Omental fat pad (tissue), 3 donors: ENCODE measurements at regions not wholly inside any gene's neighbourhood (a gene's known extent, or its start where the extent isn't known, plus 50 kb on each side); places are given as distances from the start of the nearest gene placed in this dataset.

ENCODE experiments used
- ATAC-seq: fragments of 150-250 bp; one replicate; pipeline ENCODE4 v1.9.1; 2016; ENCODE audit warnings: mild to moderate bottlenecking, moderate library complexity; ENCODE audit not compliant: low FRiP score
- DNase-seq: peaks from one replicate; pipeline ENCODE4 v3.0.0-alpha.2; 2019; ENCODE audit warnings: low spot score
- CTCF ChIP-seq, 3 donors: fragments of 450-650 bp; IDR thresholded peaks; one replicate each; pipeline ENCODE4 v1.5.1; 2016 to 2017; ENCODE audit warnings: antibody characterized with exemption in 3 of 3, mild to moderate bottlenecking in 3 of 3, moderate library complexity in 2 of 3

DNA sequence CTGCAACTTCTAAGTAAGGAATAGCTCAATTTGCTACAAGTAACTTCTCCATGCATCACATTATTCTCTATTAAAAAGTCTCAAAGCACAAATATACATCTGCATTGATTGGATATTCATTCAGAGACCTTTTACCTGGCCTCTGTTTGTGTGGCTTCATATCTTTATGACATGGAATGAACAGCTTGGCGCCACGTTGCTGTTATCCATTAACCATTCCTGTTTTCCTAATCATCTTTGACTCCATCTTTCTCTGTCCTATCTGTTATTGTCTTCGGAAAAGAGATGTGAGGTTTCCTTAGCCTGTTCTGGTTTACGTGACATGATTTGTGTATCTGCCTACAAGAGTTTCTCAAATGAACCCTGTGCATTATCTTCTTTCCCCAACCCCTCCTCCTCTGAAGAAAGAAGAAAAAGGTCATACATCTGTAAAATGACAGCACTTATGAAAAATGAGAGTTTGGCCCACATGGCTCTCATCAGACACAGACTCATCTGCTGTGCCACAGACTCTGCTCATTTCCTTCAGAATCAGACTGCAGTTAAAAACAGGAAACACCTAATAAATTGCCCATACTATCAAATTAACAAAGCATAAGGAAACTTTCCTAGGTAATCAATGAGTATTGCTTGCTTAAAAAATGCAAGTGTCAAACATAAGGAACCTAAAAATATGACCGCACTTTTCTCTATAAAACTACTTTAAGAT, 347.6 kb upstream of the FAM241A start:
- ATAC-seq (no peak), DNase-seq (no peak)
- TF ChIP-seq CTCF (IDR thresholded peaks at IDR 0.05) = no peak

DNA sequence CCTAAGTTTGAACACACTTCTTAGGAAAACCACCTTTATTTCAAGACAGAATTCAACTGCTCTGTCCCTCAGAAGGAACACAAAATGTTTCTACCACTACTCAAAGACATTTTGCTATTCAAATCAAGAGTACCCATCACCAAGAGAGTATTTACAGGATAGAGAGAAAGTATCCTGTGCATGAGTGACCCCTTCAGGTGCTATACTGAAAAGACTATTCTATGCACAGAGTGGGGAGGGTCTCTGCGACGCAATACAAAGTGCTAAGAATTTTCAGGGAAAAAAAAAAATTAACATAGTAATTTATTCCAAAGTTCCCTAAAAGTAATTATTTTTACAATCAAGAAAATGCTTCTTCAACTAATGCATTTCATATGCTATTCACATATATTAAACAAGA, 346.4 kb upstream of the FAM241A start:
- no peak for TF ChIP-seq CTCF (IDR thresholded peaks at IDR 0.05)
- ATAC-seq (no peak), DNase-seq (no peak)

DNA sequence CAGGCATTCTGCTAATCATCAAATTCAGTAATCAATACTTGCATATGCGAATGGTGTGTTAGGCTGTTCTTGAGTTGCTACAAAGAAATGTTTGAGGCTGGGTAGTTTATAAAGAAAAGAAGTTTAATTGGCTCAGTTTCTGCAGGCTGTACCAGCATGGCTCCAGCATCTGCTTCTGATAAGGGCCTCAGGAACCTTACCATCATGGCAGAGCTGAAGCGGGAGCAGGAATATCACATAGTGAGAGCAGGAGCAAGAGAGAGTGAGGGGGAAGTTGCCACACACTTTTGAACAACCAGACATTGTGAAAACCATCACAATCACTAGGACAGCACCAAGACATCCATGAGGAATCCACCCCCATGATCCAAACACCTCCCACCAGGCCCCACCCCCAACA, 344.7 kb upstream of the FAM241A start:
- ATAC-seq = no peak
- no peak for DNase-seq
- TF ChIP-seq CTCF (IDR thresholded peaks at IDR 0.05) = no peak

DNA sequence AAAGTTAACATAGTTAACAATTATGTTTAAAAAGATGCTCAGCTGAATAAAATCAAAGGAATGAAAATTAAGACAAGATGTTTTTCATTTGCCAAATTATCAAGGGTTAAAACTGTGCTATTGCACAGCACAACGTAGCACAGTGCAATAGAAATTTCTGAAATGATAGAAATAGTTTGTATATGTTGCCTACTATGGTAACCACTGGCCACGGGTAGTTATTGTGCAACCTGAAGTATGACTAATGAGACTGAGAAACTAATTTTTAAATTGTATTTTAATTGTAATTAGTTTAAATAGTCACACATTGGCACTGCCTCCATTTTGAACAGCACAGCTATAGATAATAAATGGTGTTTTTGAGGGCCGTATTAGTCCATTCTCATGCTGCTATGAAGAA, 343.1 kb upstream of the FAM241A start:
- TF ChIP-seq CTCF (IDR thresholded peaks at IDR 0.05) = no peak
- ATAC-seq = no peak
- DNase-seq = no peak

- DNase-seq (no peak), ATAC-seq (no peak)
- no peak for TF ChIP-seq CTCF (IDR thresholded peaks at IDR 0.05)
These were observed 338.9 kb upstream of the FAM241A start for GRCh38 chr4:111806331-111806730.

GRCh38 chr4:111807576-111807975, 337.7 kb upstream of the FAM241A start:
- DNase-seq = no peak
- no peak for ATAC-seq
- no peak for TF ChIP-seq CTCF (IDR thresholded peaks at IDR 0.05)

GRCh38 chr4:111808174-111808573, 337.1 kb upstream of the FAM241A start:
- TF ChIP-seq CTCF (IDR thresholded peaks at IDR 0.05) = no peak
- DNase-seq = no peak

More at GRCh38 chr4:111808174-111808573, 337.1 kb upstream of the FAM241A start:
- ATAC-seq = no peak
